ENCODE measurements at regions not wholly inside any gene's neighbourhood (a gene's known extent, or its start where the extent isn't known, plus 50 kb on each side); places are given as distances from the start of the nearest gene placed in this dataset.
"Not testable (repeated sequence)": the region's sequence is repeated elsewhere in the genome, so short reads cannot be mapped to it uniquely, and the experiment has no call there.

DNA sequence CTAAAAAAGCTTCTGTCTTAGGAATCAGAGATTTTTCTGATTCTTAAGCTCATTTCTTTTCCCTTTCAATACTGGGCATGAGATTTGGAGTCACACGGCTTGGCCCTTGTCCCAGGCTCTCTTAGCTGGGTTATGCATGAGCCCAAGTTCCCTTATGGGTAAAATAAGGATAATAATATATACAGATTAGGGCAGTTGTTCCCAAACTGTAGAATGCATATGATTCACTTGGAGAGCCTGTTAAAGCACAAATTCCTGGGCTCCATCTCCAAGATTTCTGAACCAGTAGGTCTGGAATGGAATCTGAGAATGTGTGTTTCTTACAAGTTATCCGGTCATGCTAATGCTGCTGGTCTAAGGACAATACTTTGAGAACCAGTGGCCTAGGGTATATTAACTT, 154.0 kb downstream of the REEP3 start:
- in situ Hi-C loops (cut with HindIII; ENCODE audit: low sequenced_read_pairs): no loop called here

DNA sequence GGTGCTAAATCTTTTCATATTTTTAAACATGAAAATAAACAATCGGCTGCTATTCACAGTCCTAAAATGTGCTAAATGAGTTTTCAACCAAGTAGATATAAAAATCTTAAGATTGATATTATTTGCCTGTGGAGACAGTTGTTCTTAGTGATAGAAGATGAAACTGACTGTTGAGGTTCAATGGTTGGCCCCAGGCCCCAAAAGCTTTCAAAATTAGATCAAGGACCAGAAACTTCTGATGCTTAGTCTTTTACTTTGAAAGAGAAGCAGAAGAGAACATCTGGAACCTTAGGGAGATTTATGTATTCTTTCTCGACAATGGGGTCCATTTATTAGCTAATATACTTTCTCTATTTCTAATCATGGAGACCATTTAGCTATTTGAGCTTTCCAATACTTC, 155.8 kb downstream of the REEP3 start:
- in situ Hi-C loops (cut with HindIII; ENCODE audit: low sequenced_read_pairs): no loop called here

DNA sequence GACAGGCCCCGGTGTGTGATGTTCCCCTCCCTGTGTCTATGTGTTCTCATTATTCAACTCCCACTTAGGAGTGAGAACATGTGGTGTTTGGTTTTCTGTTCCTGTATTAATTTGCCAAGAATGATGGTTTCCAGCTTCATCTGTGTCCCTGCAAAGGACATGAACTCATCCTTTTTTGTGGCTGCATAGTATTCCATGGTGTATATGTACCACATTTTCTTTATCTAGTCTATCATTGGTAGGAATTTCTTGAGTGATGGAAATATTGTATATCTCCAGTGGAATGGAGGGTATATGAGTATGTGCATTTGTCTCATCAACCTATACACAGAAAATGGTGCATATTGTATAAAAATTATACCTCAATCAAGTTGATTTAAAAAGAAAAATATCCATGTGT, 159.3 kb downstream of the REEP3 start:
- in situ Hi-C loops (cut with HindIII; ENCODE audit: low sequenced_read_pairs): not testable (repeated sequence)

DNA sequence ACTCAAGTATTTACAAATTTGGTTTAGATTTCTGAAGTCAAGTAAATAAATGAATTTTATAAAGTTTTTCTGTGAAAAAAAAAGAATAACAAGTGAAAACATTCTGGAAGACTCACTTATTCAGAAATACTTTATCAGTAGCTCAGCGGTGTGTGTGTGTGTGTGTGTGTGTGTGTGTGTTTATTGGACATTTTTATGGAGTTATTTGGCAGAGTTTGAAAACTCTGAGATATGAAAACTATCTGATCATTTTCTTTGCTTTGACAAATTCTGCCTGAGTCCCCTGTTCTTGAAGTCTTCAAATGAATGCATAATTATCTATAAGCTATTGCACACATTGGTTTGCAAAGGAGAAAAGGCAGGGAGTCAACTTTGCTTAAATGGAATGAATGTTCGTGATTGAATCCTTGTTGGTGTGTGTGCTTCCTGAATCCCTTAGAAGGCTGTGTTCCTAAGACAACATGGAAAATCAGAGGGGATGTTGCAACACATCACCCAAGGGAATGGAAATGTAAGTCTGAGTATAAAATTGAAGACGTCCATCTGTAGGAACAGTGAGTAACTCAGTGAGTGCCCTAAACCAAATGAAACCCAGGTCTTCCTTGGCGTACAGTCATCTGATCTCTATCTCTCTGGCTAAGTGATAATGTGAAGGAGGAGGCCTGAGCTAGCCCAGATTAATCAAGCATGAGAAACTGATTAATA, 160.9 kb downstream of the REEP3 start:
- in situ Hi-C loops (cut with HindIII; ENCODE audit: low sequenced_read_pairs): no loop called here

DNA sequence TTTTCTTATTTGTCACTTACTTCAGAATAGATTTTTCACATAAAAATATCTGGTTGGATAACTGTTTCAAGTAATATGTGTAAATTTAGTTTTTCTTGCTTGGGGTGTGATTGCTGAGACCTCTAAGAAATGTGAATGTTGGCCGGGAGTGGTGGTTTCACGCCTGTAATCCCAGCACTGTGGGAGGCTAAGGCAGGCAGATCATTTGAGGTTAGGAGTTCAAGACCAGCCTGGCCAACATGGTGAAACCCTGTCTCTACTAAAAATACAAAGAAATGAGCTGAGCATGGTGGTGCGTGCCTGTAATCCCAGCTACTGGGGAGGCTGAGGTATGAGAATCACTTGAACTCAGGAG, 161.5 kb downstream of the REEP3 start:
- in situ Hi-C loops (cut with HindIII; ENCODE audit: low sequenced_read_pairs): not testable (repeated sequence)

DNA sequence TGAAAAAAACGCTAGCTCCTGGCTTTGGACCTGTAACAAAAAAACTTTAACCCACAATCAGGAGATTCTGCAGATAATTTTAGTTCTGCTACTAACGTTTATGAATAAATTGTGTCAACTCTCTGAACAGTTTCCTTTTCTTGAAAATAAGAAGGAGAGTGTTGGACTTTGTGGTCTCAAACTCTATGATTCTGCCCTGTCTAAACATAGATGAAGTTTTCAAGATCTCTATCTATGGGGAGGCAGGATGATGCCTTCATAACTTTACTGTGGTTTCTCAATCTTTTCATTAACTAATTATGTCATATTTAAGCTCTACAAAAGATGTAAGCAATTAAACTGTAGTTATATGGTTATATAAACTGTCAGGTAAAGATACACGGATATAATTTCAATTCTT, 162.0 kb downstream of the REEP3 start:
- in situ Hi-C loops (cut with HindIII; ENCODE audit: low sequenced_read_pairs): no loop called here

DNA sequence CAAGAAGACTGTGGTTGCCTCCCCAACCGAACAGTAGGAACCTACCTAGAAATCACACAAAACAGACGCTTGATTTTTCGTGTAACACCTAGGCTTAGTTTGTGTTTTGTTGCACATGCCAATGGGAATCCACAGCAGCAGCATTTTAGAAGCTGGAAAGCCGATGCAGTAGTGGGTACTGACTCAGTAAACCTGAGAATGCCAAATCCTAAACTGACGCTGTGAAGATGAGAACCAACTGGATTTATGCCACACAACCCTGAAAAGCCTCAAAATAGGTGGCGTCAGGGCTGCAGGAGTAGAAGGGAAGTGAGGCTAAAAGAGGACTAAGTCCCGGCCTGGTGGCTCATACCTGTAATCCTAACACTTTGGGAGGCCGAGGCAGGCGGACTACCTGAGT, 162.5 kb downstream of the REEP3 start:
- in situ Hi-C loops (cut with HindIII; ENCODE audit: low sequenced_read_pairs): no loop called here

DNA sequence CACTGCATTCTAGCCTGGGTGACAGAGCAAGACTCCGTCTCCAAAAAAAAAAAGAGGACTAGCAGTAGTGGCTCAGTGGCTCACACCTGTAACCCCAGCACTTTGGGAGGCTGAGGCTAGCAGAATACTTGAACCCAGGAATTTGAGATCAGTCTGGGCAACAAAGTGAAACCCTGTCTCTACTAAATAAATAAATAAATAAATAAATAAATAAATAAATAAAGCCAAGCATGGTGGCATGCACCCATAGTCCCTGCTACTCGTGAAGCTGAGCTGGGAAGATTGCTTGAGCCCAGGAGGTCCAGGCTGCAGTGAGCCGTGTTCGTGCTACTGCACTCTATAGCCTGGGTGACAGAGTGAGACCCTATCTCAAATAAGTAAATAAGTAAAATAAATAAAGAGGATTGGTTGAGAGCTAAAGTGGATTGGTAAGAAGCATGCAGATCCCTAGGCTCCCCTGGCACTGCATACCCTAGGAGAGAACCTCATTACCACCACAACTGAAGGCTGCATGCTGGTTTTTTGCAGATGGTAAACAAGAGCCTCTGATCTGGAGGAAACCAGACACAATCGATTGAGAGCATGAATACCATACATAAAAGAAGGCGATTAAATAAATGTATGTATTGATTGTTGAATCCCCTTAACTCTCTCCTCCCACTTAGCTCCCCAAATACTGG, 163.2 kb downstream of the REEP3 start:
- in situ Hi-C loops (cut with HindIII; ENCODE audit: low sequenced_read_pairs): no loop called here

DNA sequence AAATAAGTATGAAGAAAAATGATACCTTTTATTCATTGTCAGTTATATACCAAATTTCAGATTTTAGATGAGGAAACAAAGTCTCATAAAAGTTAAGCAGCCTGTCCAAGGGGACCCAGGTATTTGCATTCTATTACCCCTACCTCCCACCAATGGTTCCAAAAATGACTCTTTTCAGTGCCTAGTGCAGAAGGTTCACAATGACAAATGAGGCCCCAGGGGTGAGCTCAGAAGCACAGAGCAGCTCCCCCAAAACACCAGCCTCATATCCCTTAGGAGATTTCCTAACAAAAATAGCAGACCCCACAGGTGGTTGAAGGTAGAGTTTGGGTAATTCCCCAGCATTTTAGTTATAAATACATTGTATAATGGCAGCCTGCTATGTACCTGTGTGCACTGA, 168.6 kb downstream of the REEP3 start:
- in situ Hi-C loops (cut with HindIII; ENCODE audit: low sequenced_read_pairs): no loop called here

DNA sequence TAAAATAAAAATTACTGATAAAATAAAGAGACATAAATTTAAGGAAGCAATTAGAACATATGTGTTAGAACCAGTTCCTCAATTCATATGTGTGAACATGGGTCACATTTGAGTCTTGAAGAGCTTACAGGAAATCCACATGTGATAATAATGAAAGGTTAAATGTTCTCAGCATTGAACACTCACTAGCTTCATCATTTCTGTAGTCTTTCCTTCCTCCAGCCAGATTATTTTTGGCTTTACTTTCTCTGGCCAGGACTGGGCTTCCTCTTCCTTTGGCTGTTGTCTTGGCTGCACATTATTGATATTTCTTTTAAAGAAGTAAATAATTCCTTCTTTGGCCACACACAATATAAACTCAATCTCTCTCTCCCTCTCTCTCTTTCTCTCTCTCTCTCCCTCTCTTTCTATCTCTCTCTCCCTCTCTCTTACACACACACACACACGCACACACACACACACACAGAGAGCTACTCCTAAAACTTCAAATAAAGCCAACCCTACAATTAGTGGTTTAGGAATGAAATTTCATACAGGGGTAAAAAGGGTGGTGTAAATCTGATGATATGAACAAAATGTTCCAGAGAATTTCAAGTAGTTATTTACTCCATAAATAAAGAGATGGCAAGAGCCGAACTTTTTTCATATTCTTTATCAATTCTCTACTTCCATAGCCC, 171.2 kb downstream of the REEP3 start:
- in situ Hi-C loops (cut with HindIII; ENCODE audit: low sequenced_read_pairs): no loop called here

DNA sequence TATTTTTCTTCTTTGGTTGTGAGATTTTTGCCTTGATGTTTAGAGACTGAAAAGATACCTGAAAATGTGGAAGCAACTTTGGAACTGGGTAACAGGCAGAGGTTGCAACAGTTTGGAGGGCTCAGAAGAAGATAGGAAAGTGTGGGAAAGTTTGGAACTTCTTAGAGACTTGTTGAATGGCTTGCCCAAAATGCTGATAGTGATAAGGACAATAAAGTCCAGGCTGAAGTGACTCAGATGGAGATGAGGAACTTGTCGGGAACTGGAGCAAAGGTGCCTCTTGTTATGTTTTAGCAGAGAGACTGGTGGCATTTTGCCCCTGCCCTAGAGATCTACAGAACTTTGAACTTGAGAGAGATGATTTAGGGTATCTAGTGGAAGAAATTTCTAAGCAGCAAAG, 171.8 kb downstream of the REEP3 start:
- in situ Hi-C loops (cut with HindIII; ENCODE audit: low sequenced_read_pairs): not testable (repeated sequence)

DNA sequence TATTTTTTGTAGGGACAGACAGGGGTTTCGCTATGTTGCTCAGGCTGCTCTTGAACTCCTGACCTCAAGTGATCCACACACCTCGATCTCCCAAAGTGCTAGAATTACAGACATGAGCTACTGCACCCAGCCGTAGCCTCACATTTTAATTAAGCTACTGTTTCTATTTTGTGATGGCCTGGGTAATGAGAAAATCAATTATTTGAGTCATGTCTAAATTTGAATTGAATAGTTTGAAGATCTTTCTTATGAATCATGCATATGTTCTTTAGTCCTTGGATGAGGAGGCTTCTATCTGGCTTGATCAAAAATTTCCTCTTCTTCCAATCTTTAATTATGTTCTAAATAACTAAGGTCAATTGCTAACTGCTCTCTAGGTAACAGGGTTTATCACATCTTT, 175.0 kb downstream of the REEP3 start:
- in situ Hi-C loops (cut with HindIII; ENCODE audit: low sequenced_read_pairs): no loop called here

DNA sequence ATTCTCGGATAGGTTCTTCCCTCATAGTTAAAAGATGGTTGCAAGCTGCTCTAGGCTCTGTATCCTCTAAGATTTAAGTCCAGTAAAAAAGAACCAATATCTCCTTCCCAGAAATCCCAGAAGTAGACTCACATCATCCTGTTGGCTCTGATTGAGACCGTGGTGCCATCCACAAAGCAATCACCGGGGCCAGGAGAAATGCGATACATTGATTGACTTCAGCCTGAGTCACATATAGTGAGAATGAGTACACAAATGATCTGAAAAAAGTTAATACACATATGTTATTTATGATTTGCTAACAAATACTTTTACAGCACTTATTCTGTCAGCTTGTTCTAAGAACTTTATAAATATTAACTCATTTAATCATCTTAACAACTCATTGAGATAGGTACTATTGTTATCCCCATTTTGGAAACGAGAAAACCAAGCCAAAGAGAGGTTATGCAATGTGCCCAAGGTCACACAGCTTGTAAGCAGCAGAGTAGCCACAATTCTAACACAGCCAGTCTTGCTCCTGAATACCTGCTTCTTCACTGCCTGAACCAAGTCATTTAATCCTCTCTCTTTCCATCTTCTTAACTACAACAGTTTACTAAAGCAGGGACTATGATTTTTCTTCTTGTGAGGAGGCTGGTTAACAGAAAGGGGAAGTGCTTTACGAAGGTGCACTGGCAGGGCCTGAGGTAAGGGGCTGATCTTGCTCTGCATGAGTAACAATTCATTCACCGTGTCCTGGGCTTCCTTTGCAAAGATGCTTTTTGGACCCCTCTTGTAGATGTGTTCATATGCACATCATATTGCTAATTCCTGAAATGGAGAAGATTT, 177.0 kb downstream of the REEP3 start:
- in situ Hi-C loops (cut with HindIII; ENCODE audit: low sequenced_read_pairs): no loop called here

DNA sequence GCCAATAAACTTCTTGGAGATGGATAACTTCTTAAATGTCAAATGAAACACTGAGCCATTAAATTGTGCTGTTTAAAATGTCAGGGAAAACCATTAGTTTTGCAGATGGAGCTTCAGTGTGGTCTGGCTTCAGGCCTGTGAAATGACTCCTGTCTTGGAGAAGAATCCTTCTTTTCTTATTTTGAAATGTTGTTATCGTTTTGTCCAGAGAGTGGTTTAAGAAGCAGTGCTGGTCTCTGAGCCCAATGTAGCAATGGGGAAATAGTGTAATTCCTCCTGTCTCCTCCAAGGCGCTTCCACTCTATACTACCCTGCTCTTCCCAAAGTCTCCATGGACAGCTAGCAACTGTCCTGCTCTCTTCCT, 177.6 kb downstream of the REEP3 start:
- in situ Hi-C loops (cut with HindIII; ENCODE audit: low sequenced_read_pairs): no loop called here

DNA sequence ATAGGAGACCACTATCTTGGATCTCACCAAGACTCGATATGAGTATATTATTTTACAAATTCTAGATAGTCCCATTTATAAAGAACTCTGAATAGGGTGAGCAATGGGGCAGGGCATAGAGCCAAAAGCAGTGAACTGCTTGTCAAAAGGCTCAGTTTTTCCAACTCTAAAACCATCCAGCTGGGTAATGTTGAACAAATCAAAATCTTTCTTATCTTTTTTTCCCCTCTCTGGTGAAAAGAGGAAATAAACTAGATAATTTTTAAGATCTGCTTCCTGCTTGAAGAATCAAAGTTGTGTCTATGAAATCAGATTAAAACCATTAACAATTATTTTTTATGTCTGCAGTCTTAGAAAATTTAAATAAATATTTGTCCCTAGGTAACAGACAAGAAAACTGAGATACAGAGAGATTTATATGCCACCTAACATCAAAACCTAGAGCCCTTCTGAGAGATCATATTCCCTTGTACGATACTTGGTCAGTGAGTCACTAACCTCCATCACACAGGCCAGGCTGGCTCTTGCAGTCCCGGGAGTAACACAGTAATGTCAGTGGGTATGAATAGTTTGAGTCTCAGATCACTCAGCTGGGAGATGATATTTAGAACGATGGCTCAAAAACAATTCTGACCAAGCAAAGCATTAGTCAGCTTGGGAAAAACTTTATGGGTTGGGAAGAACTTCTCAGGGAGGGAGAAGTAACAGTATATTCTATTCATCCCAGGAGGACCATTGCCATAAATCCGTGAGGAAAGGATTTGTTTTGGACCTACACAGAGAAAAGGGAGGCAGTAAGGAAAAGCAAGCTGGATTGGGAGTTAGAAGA, 178.8 kb downstream of the REEP3 start:
- in situ Hi-C loops (cut with HindIII; ENCODE audit: low sequenced_read_pairs): loop anchor here (25.0 kb wide), 1 partner anchor 538 kb away; no protein-coding TSS in a partner anchor

DNA sequence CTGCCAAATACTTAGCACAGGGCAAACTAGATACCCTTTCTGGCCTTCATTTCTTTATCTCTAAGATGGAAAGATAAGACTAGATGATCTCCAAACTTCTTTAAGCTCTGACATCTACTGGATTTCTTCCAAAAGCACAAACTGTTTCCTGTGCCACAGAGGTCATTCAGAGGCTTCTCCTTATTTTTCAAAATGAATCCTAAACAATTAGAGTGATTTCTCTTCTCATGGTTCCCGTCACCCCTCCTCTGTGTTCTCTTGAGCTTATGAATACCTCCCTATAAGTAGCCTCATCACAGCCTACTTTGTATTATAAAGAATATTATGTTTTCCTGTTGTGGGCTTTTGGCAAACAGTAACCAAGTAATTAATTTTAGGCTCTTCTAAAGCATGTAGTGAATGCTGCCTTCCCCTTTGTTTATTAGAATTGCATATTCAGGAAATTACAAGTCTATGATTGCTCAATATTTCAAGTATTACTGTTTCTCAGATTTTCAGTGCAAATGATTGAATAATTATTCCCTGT, 179.5 kb downstream of the REEP3 start:
- in situ Hi-C loops (cut with HindIII; ENCODE audit: low sequenced_read_pairs): loop anchor here (25.0 kb wide), 1 partner anchor 538 kb away; no protein-coding TSS in a partner anchor

DNA sequence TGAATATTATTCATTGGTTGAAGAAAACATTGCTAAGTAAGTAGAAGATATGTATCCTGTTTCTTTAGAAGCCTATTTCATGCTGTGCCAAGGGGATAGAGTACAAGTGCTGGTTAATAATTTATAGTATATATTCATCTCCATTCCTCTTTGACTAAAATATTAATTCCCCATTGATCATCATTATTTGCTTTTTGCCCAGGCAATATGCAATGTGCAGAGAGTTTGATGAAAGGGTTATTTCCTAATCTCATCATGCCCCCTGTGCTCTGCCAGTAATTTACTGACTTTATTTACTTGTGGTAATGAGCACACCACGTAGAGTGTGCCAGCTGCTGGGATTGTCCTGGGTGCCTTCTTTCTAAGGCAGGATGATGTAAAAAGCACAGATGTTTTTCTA, 180.9 kb downstream of the REEP3 start:
- in situ Hi-C loops (cut with HindIII; ENCODE audit: low sequenced_read_pairs): loop anchor here (25.0 kb wide), 1 partner anchor 540 kb away; no protein-coding TSS in a partner anchor

DNA sequence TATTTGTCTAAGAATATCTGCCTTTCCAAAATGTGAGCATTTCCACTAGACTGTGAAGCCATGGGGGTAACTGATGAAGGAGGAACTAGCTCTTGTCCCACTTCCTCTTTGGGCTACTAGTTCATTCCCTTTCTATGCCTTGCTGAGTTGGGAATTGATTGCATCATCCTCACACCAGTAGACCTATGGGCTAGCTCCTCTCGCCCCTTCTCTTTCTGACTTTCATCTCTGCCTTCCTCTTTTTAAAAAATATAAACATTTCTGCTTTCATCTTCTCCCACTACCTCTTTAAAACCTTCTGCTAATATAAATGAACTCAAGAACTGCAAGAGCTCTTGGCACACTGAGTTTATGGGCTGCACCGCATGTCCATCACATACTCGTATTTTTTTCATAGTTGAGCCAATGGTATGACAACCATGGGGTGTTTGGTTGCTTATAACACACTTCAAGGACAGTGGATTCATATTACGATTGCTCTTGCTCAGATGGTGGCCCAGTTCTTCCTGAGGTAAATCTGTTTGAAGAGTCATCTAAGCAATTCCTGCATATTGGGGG, 182.0 kb downstream of the REEP3 start:
- in situ Hi-C loops (cut with HindIII; ENCODE audit: low sequenced_read_pairs): loop anchor here (25.0 kb wide), 1 partner anchor 541 kb away; no protein-coding TSS in a partner anchor

DNA sequence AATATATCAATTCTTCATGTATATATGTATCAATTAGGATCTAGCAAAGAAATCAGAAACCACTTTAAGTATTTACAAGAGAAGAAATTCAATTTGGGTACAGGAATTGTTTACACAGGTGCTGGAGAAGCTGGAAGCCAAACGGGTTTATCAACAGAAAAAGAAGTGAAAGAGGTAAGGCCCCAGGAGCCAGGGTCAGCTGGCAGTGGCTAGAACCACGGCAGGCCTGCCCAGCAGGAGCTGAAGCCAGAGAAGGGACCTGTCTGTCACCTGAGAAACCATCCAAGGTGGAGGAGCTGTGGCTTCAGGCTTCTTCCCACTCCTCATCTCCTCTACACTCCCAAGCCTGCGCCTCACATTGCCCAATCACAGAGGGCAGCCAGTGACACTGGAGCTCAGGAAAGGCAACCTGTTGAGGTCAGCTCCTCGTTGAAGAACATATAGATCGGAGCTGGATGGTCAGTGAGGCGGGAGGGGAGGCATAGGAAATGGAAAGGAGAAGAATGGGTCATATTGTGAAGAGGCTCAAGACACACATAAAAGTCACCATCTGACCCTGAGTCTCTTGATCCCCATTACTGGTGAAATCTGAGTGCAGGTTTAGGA, 182.6 kb downstream of the REEP3 start:
- in situ Hi-C loops (cut with HindIII; ENCODE audit: low sequenced_read_pairs): loop anchor here (25.0 kb wide), 1 partner anchor 542 kb away; no protein-coding TSS in a partner anchor
